ENCODE measurements at regions not wholly inside any gene's neighbourhood (a gene's known extent, or its start where the extent isn't known, plus 50 kb on each side); places are given as distances from the start of the nearest gene placed in this dataset.

GRCh38 chr2:160835166-160835565 lies 325.1 kb upstream of the TANK start:
- DNase-seq (ENCODE audit: low spot score in 2 of 2) (no peak), ATAC-seq (no peak)
- H3K36me3 Mint-ChIP-seq, result no peaks in the 10 kb centered on the region
- no peaks in the 10 kb centered on the region for H3K9me3 Mint-ChIP-seq
- no peak overlapping the region for H3K27ac Mint-ChIP-seq

- peaks cover 0 to 6% of the 10 kb centered on the region in 2 donors for H3K36me3 Mint-ChIP-seq
- DNase-seq (ENCODE audit: low spot score in 2 of 2), result no peak
- peaks cover 6% of the 10 kb centered on the region in 2 donors for H3K9me3 Mint-ChIP-seq
- no peak overlapping the region for H3K27ac Mint-ChIP-seq
- no peak for ATAC-seq
Observed at GRCh38 chr2:160836755-160837154, 323.5 kb upstream of the TANK start.

- H3K36me3 Mint-ChIP-seq, result peaks cover 0 to 8% of the 10 kb centered on the region in 2 donors
- H3K9me3 Mint-ChIP-seq, result peaks cover 6 to 7% of the 10 kb centered on the region in 2 donors
- DNase-seq (ENCODE audit: low spot score in 2 of 2), result no peak
- no peak for ATAC-seq
- no peak overlapping the region for H3K27ac Mint-ChIP-seq
Observed at GRCh38 chr2:160837416-160837815, 322.8 kb upstream of the TANK start.

- Mint-ChIP-seq H3K36me3 (peaks cover under 1 to 15% of the 10 kb centered on the region in 2 donors), H3K27ac (no peak overlapping the region), H3K9me3 (peaks cover 6 to 13% of the 10 kb centered on the region in 2 donors)
- no peak for DNase-seq (ENCODE audit: low spot score in 2 of 2)
- ATAC-seq, result no peak
Observed at GRCh38 chr2:160838147-160838546, 322.1 kb upstream of the TANK start.

GRCh38 chr2:160838691-160839090 lies 321.5 kb upstream of the TANK start:
- ATAC-seq, result no peak
- Mint-ChIP-seq H3K27ac (no peak overlapping the region), H3K36me3 (peaks cover 6 to 19% of the 10 kb centered on the region in 2 donors), H3K9me3 (peaks cover 6 to 18% of the 10 kb centered on the region in 2 donors)
- DNase-seq (ENCODE audit: low spot score in 2 of 2), result no peak

GRCh38 chr2:160842286-160842685 lies 317.9 kb upstream of the TANK start:
- peaks cover 9 to 19% of the 10 kb centered on the region in 2 donors for H3K36me3 Mint-ChIP-seq
- no peak overlapping the region for H3K27ac Mint-ChIP-seq
- DNase-seq (ENCODE audit: low spot score in 2 of 2), result no peak
- peaks cover 24 to 25% of the 10 kb centered on the region in 2 donors for H3K9me3 Mint-ChIP-seq
- no peak for ATAC-seq

- no peaks in the 10 kb centered on the region for H3K9me3 Mint-ChIP-seq
- H3K27ac Mint-ChIP-seq, result no peak overlapping the region
- no peaks in the 10 kb centered on the region for H3K36me3 Mint-ChIP-seq
- DNase-seq (ENCODE audit: low spot score in 2 of 2), result no peak
- ATAC-seq, result no peak
Observed at GRCh38 chr2:160859096-160859495, 301.1 kb upstream of the TANK start.

- DNase-seq (ENCODE audit: low spot score in 2 of 2), result no peak
- H3K9me3 Mint-ChIP-seq, result no peaks in the 10 kb centered on the region
- H3K27ac Mint-ChIP-seq, result no peak overlapping the region
- no peaks in the 10 kb centered on the region for H3K36me3 Mint-ChIP-seq
- ATAC-seq, result no peak
Observed at GRCh38 chr2:160862226-160862625, 298.0 kb upstream of the TANK start.

- H3K36me3 Mint-ChIP-seq, result no peaks in the 10 kb centered on the region
- no peaks in the 10 kb centered on the region for H3K9me3 Mint-ChIP-seq
- ATAC-seq (no peak), DNase-seq (ENCODE audit: low spot score in 2 of 2) (no peak)
- no peak overlapping the region for H3K27ac Mint-ChIP-seq
Observed at GRCh38 chr2:160868891-160869290, 291.3 kb upstream of the TANK start.

- no peak for ATAC-seq
- no peak overlapping the region for H3K27ac Mint-ChIP-seq
Observed at GRCh38 chr2:160869411-160869810, 290.8 kb upstream of the TANK start.

GRCh38 chr2:160870729-160871465 lies 289.3 kb upstream of the TANK start:
- H3K27ac Mint-ChIP-seq, result no peak overlapping the region

More at GRCh38 chr2:160869411-160869810, 290.8 kb upstream of the TANK start:
- DNase-seq (ENCODE audit: low spot score in 2 of 2), result no peak
- H3K9me3 Mint-ChIP-seq, result no peaks in the 10 kb centered on the region
- H3K36me3 Mint-ChIP-seq, result no peaks in the 10 kb centered on the region

GRCh38 chr2:160871953-160872352 lies 288.3 kb upstream of the TANK start:
- Mint-ChIP-seq H3K9me3 (no peaks in the 10 kb centered on the region), H3K27ac (no peak overlapping the region), H3K36me3 (no peaks in the 10 kb centered on the region)
- ATAC-seq, result no peak
- DNase-seq (ENCODE audit: low spot score in 2 of 2), result no peak

More at GRCh38 chr2:160870729-160871465, 289.3 kb upstream of the TANK start:
- Mint-ChIP-seq H3K9me3 (no peaks in the 10 kb centered on the region), H3K36me3 (no peaks in the 10 kb centered on the region)
- ATAC-seq, result no peak
- DNase-seq (ENCODE audit: low spot score in 2 of 2), result no peak

- Mint-ChIP-seq H3K9me3 (no peaks in the 10 kb centered on the region), H3K27ac (no peak overlapping the region), H3K36me3 (no peaks in the 10 kb centered on the region)
- ATAC-seq (no peak), DNase-seq (ENCODE audit: low spot score in 2 of 2) (no peak)
Observed at GRCh38 chr2:160876029-160876428, 284.2 kb upstream of the TANK start.

- DNase-seq (ENCODE audit: low spot score in 2 of 2) (no peak), ATAC-seq (no peak)
- no peaks in the 10 kb centered on the region for H3K36me3 Mint-ChIP-seq
- no peak overlapping the region for H3K27ac Mint-ChIP-seq
- no peaks in the 10 kb centered on the region for H3K9me3 Mint-ChIP-seq
Observed at GRCh38 chr2:160876765-160877164, 283.5 kb upstream of the TANK start.

- no peaks in the 10 kb centered on the region for H3K9me3 Mint-ChIP-seq
Observed at GRCh38 chr2:160878618-160879017, 281.6 kb upstream of the TANK start.

GRCh38 chr2:160882906-160883305 lies 277.3 kb upstream of the TANK start:
- H3K36me3 Mint-ChIP-seq, result no peaks in the 10 kb centered on the region
- no peak for DNase-seq (ENCODE audit: low spot score in 2 of 2)
- no peak overlapping the region for H3K27ac Mint-ChIP-seq
- no peak for ATAC-seq
- no peaks in the 10 kb centered on the region for H3K9me3 Mint-ChIP-seq

More at GRCh38 chr2:160878618-160879017, 281.6 kb upstream of the TANK start:
- Mint-ChIP-seq H3K27ac (no peak overlapping the region), H3K36me3 (no peaks in the 10 kb centered on the region)
- ATAC-seq, result no peak
- no peak for DNase-seq (ENCODE audit: low spot score in 2 of 2)

GRCh38 chr2:160884056-160884455 lies 276.2 kb upstream of the TANK start:
- Mint-ChIP-seq H3K27ac (no peak overlapping the region), H3K36me3 (no peaks in the 10 kb centered on the region), H3K9me3 (no peaks in the 10 kb centered on the region)
- DNase-seq (ENCODE audit: low spot score in 2 of 2) (no peak), ATAC-seq (no peak)

- Mint-ChIP-seq H3K9me3 (no peaks in the 10 kb centered on the region), H3K36me3 (no peaks in the 10 kb centered on the region), H3K27ac (no peak overlapping the region)
- DNase-seq (ENCODE audit: low spot score in 2 of 2) (no peak), ATAC-seq (no peak)
Observed at GRCh38 chr2:160889439-160890170, 270.6 kb upstream of the TANK start.

All from activated naive CD4-positive, alpha-beta T cell treated with anti-CD3 and anti-CD28 coated beads, Interleukin-2, amount 50 U/mL, for 72 hours (primary cell).